ENCODE measurements at regions not wholly inside any gene's neighbourhood (a gene's known extent, or its start where the extent isn't known, plus 50 kb on each side); places are given as distances from the start of the nearest gene placed in this dataset.
"Not testable (repeated sequence)": the region's sequence is repeated elsewhere in the genome, so short reads cannot be mapped to it uniquely, and the experiment has no call there.

DNA sequence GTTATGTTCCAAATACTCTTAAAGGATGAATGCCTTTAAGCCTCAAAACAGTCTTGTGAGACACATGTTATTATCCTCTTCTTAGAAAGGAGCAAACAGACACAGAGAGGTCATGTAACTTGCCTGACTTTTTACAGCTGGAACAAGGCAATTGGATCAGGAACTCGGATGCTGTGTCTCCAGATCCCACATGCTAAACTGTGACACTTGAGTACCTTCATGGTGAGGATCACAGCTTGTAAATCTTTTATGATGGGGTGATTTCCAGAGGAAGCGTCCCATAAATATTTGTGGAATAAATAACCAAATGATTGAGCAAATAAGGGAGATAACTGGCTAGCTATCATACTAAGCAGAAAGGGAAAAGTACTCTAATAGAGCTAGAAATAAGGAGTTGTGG, 171.2 kb downstream of the C11orf91 start:
- Histone ChIP-seq H3K27me3 (ENCODE audit: control insufficient read depth in 2 of 2, insufficient read depth in 2 of 2, low read length in 2 of 2) (no peaks in the 10 kb centered on the region), H3K36me3 (replicated peaks in 1 of 2; ENCODE audit: control insufficient read depth in 1 of 2, insufficient read depth in 2 of 2, low read length in 2 of 2) (no peaks in the 10 kb centered on the region), H2AFZ (ENCODE audit: insufficient read depth, low read depth, low read length, poor library complexity, severe bottlenecking) (no peak overlapping the region), H3K4me3 (replicated peaks in 1 of 3; ENCODE audit: low read depth in 2 of 3, low read length in 3 of 3) (no peak overlapping the region), H3K79me2 (ENCODE audit: insufficient read depth, low read length) (no peaks in the 10 kb centered on the region), H4K20me1 (ENCODE audit: insufficient read depth, low read length) (no peaks in the 10 kb centered on the region), H3K9me3 (replicated peaks in 1 of 2; ENCODE audit: control insufficient read depth in 1 of 2, insufficient read depth in 1 of 2, low read length in 2 of 2) (peaks cover 0 to 4% of the 10 kb centered on the region in 2 donors), H3K27ac (ENCODE audit: low read depth in 1 of 2, low read length in 2 of 2) (no peak overlapping the region), H3K4me1 (ENCODE audit: control insufficient read depth in 1 of 2, insufficient read depth in 2 of 2, low read length in 2 of 2) (no peaks in the 10 kb centered on the region), H3K4me2 (replicated peaks; ENCODE audit: extremely low read depth, low read length, poor library complexity, severe bottlenecking) (no peak overlapping the region), H3K9ac (ENCODE audit: insufficient read depth, low read length, poor library complexity, severe bottlenecking) (no peak overlapping the region)
- Mint-ChIP-seq H3K27ac (no peak overlapping the region), H3K4me3 (no peak overlapping the region), H3K9me3 (peaks cover 4 to 16% (median 14%) of the 10 kb centered on the region in 7 donors), H3K4me1 (no peaks in the 10 kb centered on the region), H3K36me3 (no peaks in the 10 kb centered on the region), H3K27me3 (ENCODE audit: low read depth in 3 of 3) (peaks cover 3 to 9% (median 5%) of the 10 kb centered on the region in 3 donors)
- no peak for DNase-seq
- 56% methylated on average over 1 of the region's 2 CpGs for WGBS (ENCODE audit: insufficient coverage)
- TF ChIP-seq CTCF (IDR thresholded peaks at IDR 0.05): no peak
- intact Hi-C loops (cut with micrococcal nuclease): no loop called here

GRCh38 chr11:33527738-33528137, 172.9 kb downstream of the C11orf91 start:
- WGBS (ENCODE audit: insufficient coverage): no CpG with 5 or more reads among the region's 4 CpGs
- peaks cover 4 to 19% (median 14%) of the 10 kb centered on the region in 7 donors for H3K9me3 Mint-ChIP-seq

More at GRCh38 chr11:33527738-33528137, 172.9 kb downstream of the C11orf91 start:
- intact Hi-C loops (cut with micrococcal nuclease); H3K36me3 Mint-ChIP-seq; H3K36me3 ChIP-seq (replicated peaks in 1 of 2; ENCODE audit: control insufficient read depth in 1 of 2, insufficient read depth in 2 of 2, low read length in 2 of 2); H3K4me1 ChIP-seq (ENCODE audit: control insufficient read depth in 1 of 2, insufficient read depth in 2 of 2, low read length in 2 of 2); H3K27ac ChIP-seq (ENCODE audit: low read depth in 1 of 2, low read length in 2 of 2); H3K27me3 ChIP-seq (ENCODE audit: control insufficient read depth in 2 of 2, insufficient read depth in 2 of 2, low read length in 2 of 2); H3K4me1 Mint-ChIP-seq; H3K79me2 ChIP-seq (ENCODE audit: insufficient read depth, low read length); H3K4me3 ChIP-seq (replicated peaks in 1 of 3; ENCODE audit: low read depth in 2 of 3, low read length in 3 of 3); H3K27ac Mint-ChIP-seq; H3K9me3 ChIP-seq (replicated peaks in 1 of 2; ENCODE audit: control insufficient read depth in 1 of 2, insufficient read depth in 1 of 2, low read length in 2 of 2); H3K9ac ChIP-seq (ENCODE audit: insufficient read depth, low read length, poor library complexity, severe bottlenecking); DNase-seq; H3K4me3 Mint-ChIP-seq; H2AFZ ChIP-seq (ENCODE audit: insufficient read depth, low read depth, low read length, poor library complexity, severe bottlenecking); H3K4me2 ChIP-seq (replicated peaks; ENCODE audit: extremely low read depth, low read length, poor library complexity, severe bottlenecking); H4K20me1 ChIP-seq (ENCODE audit: insufficient read depth, low read length): not testable (repeated sequence)
- H3K27me3 Mint-ChIP-seq (ENCODE audit: low read depth in 3 of 3): peaks cover 3 to 10% (median 6%) of the 10 kb centered on the region in 3 donors
